MG63 (cell line): ENCODE measurements at regions not wholly inside any gene's neighbourhood (a gene's known extent, or its start where the extent isn't known, plus 50 kb on each side); places are given as distances from the start of the nearest gene placed in this dataset.
"Not testable (repeated sequence)": the region's sequence is repeated elsewhere in the genome, so short reads cannot be mapped to it uniquely, and the experiment has no call there.

Source experiments
- DNase-seq: peaks from one replicate; pipeline ENCODE4 v3.0.0-alpha.2; 2020
- H3K27me3 ChIP-seq: fragments of 250-450 bp; sonication (Bioruptor Pico); 2 replicates; pipeline ENCODE4 v1.5.1; 2020; ENCODE audit warnings: mild to moderate bottlenecking, moderate library complexity
- H3K36me3 ChIP-seq: fragments of 250-450 bp; sonication (Bioruptor Pico); 2 replicates; pipeline ENCODE4 v1.5.1; 2020; ENCODE audit warnings: mild to moderate bottlenecking, moderate library complexity
- H3K4me3 ChIP-seq: fragments of 250-450 bp; sonication (Bioruptor Pico); 2 replicates; pipeline ENCODE4 v1.5.1; 2020; ENCODE audit warnings: mild to moderate bottlenecking, moderate library complexity
- H3K9me3 ChIP-seq: fragments of 250-450 bp; sonication (Bioruptor Pico); 2 replicates; pipeline ENCODE4 v1.5.1; 2020; ENCODE audit warnings: mild to moderate bottlenecking, moderate library complexity

- Histone ChIP-seq H3K36me3 (no peaks in the 10 kb centered on the region), H3K4me3 (no peak overlapping the region), H3K9me3 (no peaks in the 10 kb centered on the region), H3K27me3 (no peaks in the 10 kb centered on the region)
- no peak for DNase-seq
Observed at GRCh38 chr1:214715126-214715525, 112.1 kb downstream of the CENPF start.

GRCh38 chr1:214717351-214717750 is 114.4 kb downstream of the CENPF start:
- DNase-seq: no peak
- H3K4me3 ChIP-seq: no peak overlapping the region
- H3K36me3 ChIP-seq: no peaks in the 10 kb centered on the region
- no peaks in the 10 kb centered on the region for H3K9me3 ChIP-seq
- no peaks in the 10 kb centered on the region for H3K27me3 ChIP-seq

- DNase-seq: no peak
Observed at GRCh38 chr1:214718724-214719123, 115.7 kb downstream of the CENPF start.

GRCh38 chr1:214719207-214719606 is 116.2 kb downstream of the CENPF start:
- no peak for DNase-seq
- Histone ChIP-seq H3K9me3 (no peaks in the 10 kb centered on the region), H3K4me3 (no peak overlapping the region), H3K27me3 (no peaks in the 10 kb centered on the region), H3K36me3 (no peaks in the 10 kb centered on the region)

More at GRCh38 chr1:214718724-214719123, 115.7 kb downstream of the CENPF start:
- Histone ChIP-seq H3K36me3 (no peaks in the 10 kb centered on the region), H3K4me3 (no peak overlapping the region), H3K27me3 (no peaks in the 10 kb centered on the region), H3K9me3 (no peaks in the 10 kb centered on the region)

GRCh38 chr1:214720561-214720960 is 117.6 kb downstream of the CENPF start:
- no peak for DNase-seq
- H3K36me3 ChIP-seq: no peaks in the 10 kb centered on the region

GRCh38 chr1:214727274-214727673 is 124.3 kb downstream of the CENPF start:
- H3K27me3 ChIP-seq: no peaks in the 10 kb centered on the region
- H3K4me3 ChIP-seq: no peak overlapping the region
- DNase-seq: no peak
- no peaks in the 10 kb centered on the region for H3K36me3 ChIP-seq
- peaks cover 2% of the 10 kb centered on the region; the same call in 1 of the 2 replicates for H3K9me3 ChIP-seq

More at GRCh38 chr1:214720561-214720960, 117.6 kb downstream of the CENPF start:
- Histone ChIP-seq H3K9me3 (no peaks in the 10 kb centered on the region), H3K27me3 (no peaks in the 10 kb centered on the region), H3K4me3 (no peak overlapping the region)

- Histone ChIP-seq H3K27me3 (no peaks in the 10 kb centered on the region), H3K36me3 (no peaks in the 10 kb centered on the region), H3K4me3 (no peak overlapping the region), H3K9me3 (no peaks in the 10 kb centered on the region)
- DNase-seq: no peak
Observed at GRCh38 chr1:214739621-214740238, 136.7 kb downstream of the CENPF start.

- DNase-seq: no peak
- Histone ChIP-seq H3K9me3 (no peaks in the 10 kb centered on the region), H3K36me3 (no peaks in the 10 kb centered on the region), H3K4me3 (no peak overlapping the region), H3K27me3 (no peaks in the 10 kb centered on the region)
Observed at GRCh38 chr1:214740471-214740870, 137.5 kb downstream of the CENPF start.

- Histone ChIP-seq H3K36me3 (no peaks in the 10 kb centered on the region), H3K9me3 (no peaks in the 10 kb centered on the region), H3K4me3 (no peak overlapping the region), H3K27me3 (no peaks in the 10 kb centered on the region)
- no peak for DNase-seq
Observed at GRCh38 chr1:214747050-214747635, 144.1 kb downstream of the CENPF start.

- H3K4me3 ChIP-seq: no peak overlapping the region
- DNase-seq: no peak
- peaks cover 16% of the 10 kb centered on the region for H3K9me3 ChIP-seq
- H3K36me3 ChIP-seq: no peaks in the 10 kb centered on the region
- no peaks in the 10 kb centered on the region for H3K27me3 ChIP-seq
Observed at GRCh38 chr1:214753236-214753852, 150.3 kb downstream of the CENPF start.

- H3K4me3 ChIP-seq: no peak overlapping the region
- DNase-seq: no peak
- H3K27me3 ChIP-seq: no peaks in the 10 kb centered on the region
- peaks cover 31% of the 10 kb centered on the region for H3K9me3 ChIP-seq
- no peaks in the 10 kb centered on the region for H3K36me3 ChIP-seq
Observed at GRCh38 chr1:214761030-214761429, 158.0 kb downstream of the CENPF start.

GRCh38 chr1:214762902-214763301 is 159.9 kb downstream of the CENPF start:
- peaks cover 20% of the 10 kb centered on the region for H3K9me3 ChIP-seq
- no peak for DNase-seq
- no peaks in the 10 kb centered on the region for H3K27me3 ChIP-seq
- H3K4me3 ChIP-seq: no peak overlapping the region
- no peaks in the 10 kb centered on the region for H3K36me3 ChIP-seq

GRCh38 chr1:214764502-214764901 is 161.5 kb downstream of the CENPF start:
- Histone ChIP-seq H3K27me3 (no peaks in the 10 kb centered on the region), H3K9me3 (peaks cover 18% of the 10 kb centered on the region), H3K36me3 (no peaks in the 10 kb centered on the region), H3K4me3 (no peak overlapping the region)
- no peak for DNase-seq

- Histone ChIP-seq H3K9me3 (peaks cover 10% of the 10 kb centered on the region), H3K4me3 (no peak overlapping the region), H3K36me3 (no peaks in the 10 kb centered on the region), H3K27me3 (no peaks in the 10 kb centered on the region)
- no peak for DNase-seq
Observed at GRCh38 chr1:214767221-214767620, 164.2 kb downstream of the CENPF start.

GRCh38 chr1:214769666-214770065 is 166.7 kb downstream of the CENPF start:
- not testable (repeated sequence) for H3K4me3 ChIP-seq, DNase-seq, H3K9me3 ChIP-seq, H3K36me3 ChIP-seq, H3K27me3 ChIP-seq

GRCh38 chr1:214777364-214777763 is 174.4 kb downstream of the CENPF start:
- no peaks in the 10 kb centered on the region for H3K9me3 ChIP-seq
- no peak overlapping the region for H3K4me3 ChIP-seq
- no peak for DNase-seq

GRCh38 chr1:214791961-214792360 is 189.0 kb downstream of the CENPF start:
- Histone ChIP-seq H3K9me3 (no peaks in the 10 kb centered on the region), H3K4me3 (no peak overlapping the region), H3K27me3 (no peaks in the 10 kb centered on the region), H3K36me3 (no peaks in the 10 kb centered on the region)
- no peak for DNase-seq

More at GRCh38 chr1:214777364-214777763, 174.4 kb downstream of the CENPF start:
- Histone ChIP-seq H3K36me3 (no peaks in the 10 kb centered on the region), H3K27me3 (no peaks in the 10 kb centered on the region)
